ENCODE measurements at regions not wholly inside any gene's neighbourhood (a gene's known extent, or its start where the extent isn't known, plus 50 kb on each side); places are given as distances from the start of the nearest gene placed in this dataset.

DNA sequence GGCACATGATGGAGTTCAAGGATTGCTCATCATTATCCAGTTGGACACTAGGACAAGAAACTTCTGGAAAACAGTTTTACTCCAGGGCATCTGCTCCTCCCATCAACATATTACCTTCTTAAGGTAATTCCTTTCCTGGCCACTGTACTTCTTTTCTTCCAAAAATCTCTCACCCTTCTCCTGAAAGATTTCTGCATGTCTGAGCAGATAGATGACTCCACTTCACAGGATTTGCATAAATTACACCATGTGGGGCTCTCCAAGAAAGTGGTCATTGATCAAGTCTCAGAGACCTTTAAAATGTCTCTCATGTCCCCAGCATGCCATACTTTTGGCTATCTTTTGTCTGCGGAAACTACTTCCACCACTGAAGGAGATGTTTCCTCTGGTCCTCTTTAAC, 103.2 kb upstream of the TNFAIP3 start:
- DNase-seq, result no peak

DNA sequence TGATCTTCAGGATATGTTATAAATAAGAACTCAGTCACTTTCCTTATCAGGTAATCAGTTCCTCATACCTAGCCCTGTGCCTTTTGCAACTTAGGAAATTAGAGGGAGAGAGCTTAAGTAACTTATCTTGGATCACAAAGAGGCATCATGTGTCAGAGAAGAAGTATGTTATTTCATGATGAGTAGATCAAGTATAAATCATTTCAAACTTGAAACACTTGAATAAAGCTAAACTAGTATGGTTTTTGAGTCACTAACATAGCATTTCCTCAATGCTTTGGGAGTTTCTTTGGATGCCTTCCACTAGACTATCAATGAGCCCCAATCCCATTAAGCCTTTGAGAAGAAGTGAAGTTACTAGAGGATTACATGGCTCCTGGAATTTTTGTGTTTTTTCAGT, 102.6 kb upstream of the TNFAIP3 start:
- no peak for DNase-seq

DNA sequence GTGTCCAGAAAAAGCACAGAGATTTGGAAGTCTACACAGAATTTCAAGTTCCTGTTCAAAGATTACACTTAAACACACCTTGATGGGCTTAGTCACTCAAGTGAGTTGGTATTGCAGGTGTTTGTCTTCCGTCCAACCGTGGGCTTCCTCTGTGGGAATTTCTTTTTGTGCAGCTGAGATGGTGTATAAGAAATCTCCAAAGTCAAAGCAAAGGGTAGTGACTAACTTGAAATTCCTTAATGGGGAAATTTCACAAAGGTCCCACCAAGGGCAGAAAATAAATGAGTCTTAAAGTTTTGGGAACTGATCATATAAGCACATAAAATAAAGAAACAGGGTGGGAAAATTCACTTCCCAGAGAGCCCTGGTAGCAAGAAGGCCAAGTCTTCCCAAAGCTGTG, 102.0 kb upstream of the TNFAIP3 start:
- DNase-seq, result no peak

- no peak for DNase-seq
These were observed 100.3 kb upstream of the TNFAIP3 start for GRCh38 chr6:137766596-137767370.

DNA sequence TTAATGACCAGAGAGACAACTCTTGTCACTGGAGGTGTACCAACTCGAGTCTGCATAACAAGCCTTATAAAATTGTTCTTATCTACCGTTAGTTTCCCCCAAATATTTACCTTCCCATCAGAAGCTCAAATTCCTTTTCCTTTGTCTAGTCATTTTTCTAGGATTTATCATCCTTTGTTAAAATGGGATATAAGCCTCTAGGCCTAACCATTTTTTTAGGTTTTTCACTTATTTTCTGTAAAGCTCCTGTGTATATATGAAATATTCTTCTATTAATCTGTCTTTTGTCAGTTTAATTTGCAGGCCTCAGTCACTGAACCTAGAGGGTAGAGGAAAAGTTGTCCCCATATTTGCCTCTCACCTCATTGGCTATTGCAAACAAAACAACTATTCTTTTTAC, 99.6 kb upstream of the TNFAIP3 start:
- no peak for DNase-seq

DNA sequence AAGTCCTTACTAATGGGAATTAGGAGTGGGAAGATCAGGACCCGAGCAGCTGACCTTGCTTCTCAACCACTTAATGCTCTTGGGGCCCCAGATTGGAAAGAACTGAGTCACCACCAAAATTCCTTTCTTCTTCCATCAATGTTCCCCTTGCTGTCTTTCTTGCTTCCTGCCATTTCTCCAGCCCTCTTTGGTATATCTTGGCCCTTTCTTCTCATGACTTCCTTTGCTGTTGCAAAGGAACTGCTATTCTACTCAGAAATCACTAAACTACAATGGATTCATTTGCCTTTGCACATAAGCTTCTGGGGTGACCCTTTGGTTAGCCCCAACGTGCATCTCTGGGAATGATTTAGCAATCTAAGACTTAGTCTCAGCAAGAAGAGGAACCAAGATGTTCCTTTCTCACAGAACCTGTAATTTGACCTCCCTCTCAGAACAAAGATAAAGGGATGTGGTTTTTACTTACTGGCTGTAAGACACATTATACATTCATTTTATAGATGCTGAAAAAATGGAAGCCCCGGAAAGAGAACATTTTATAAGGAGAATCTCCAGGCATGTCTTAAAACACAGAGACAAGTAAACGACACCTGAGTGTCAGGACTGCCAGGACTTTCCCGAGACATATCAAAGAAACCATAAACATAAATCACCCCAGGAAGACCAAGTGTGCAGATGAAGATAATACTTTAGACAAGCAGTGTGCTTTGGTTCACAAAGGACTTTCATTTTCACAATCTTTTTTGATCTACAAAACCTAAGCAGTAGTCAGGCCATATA, 99.0 kb upstream of the TNFAIP3 start:
- DNase-seq, result no peak

- no peak for DNase-seq
These were observed 98.1 kb upstream of the TNFAIP3 start for GRCh38 chr6:137768935-137769334.

GRCh38 chr6:137769797-137770362, 97.2 kb upstream of the TNFAIP3 start:
- DNase-seq, result no peak

DNA sequence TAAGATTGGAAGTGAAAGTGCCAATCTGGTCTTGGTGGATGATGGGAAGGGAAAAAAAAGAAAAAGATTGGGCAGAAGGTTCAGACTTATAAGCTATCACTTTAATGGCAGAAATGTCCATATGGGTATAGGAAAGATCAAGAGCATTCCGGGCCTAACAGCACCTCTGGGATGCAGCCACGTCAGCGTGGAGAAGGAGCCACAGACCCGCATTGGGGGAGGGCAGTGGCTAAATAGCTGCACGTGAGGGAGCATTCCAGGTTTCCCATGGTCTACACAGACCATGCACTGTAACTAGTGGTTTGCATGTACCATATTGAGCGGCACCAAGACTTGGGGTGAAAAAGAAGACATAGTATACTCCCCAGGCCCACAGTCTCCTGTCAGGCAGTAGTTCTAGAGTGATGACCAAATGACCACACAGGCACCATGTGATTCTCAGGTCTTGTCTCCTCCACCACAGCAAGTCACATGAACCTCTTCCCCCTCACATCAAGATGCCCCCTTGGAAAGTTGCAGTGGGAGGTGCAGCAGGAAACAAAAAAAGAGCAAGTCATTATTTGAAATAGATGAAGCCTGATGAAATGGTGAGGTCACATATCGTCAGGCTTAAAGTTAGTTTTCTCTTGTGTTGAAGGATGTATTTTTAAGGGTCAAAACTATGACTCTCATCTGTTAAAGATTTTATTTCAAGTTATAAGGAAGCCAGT, 94.4 kb upstream of the TNFAIP3 start:
- DNase-seq, result no peak

DNA sequence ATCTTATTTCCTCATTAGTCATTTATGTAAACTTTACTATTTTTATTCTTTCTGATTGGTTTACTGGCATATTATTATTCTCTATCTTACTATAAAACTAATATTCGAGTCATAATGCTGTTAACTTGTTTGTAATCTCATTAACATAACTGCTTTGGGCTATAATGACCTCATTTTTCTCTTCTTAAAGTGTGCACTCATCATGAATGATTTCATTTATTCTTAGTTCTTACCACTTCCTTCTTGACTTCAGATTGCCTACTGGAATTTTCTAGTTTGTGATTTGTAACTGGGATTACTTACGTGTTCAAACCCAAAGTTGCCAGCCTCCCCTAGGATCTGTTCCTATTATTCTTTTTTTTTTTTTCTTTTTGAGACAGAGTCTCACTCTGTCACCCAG, 91.8 kb upstream of the TNFAIP3 start:
- no peak for DNase-seq

DNA sequence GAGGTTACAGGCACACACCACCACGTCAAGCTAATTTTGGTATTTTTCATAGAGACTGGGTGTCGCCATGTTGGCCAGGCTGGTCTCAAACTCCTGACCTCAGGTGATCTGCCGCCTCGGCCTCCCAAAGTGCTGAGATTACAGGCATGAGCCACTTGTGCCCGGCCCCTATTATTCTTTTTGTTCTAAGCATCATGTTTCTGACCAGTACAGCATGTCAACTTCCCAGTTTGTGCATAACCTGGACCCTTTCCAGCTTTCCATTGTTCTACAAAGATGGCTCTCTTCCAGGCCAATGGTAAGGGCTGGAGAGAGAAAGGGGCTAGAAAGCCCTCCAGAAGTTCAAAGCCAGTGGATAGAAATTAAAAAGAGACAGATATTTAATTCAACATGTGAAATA, 91.3 kb upstream of the TNFAIP3 start:
- DNase-seq, result no peak

- no peak for DNase-seq
These were observed 90.8 kb upstream of the TNFAIP3 start for GRCh38 chr6:137776256-137776655.

DNA sequence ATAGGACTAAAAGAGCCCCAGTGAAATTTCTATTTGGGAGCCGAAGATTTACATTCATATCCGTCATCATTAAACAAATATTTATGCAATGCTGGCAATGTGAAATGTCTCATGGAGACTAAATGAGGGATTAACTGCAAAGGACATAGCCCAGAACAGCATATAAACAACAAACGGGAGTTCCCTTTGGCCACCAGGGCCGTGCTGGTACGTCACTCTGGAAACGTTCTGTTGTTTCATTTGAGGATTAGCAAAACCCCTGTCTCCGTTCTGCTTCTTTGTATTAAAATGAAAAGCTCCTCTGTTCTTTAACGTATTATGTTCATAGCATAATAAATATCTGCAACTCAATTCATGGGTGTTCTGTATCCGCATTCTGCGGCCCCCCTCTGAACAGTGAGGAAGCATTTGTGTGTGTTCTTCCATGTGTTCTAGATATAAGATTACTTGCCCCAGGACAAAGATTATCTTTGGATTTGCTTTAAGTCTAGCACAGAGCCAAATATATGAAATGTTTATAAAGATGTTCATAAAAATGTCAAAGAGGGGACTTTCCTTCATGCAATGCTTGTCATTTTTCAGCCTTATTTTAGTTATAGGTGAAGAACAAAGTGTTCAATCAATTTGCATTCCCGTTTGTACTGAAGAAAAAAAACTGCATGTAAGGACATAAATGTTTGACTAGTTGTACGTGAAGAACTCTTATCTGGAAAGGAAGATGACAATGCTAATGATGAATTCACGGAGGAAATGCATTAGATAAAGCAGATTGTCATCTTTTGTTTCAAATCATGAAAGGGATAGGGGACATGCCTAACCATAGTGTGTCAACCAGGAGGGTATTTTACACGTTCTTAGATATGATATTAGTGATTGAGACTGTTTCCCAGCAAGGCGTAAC, 90.0 kb upstream of the TNFAIP3 start:
- peak; percentile 66 for DNase-seq

DNA sequence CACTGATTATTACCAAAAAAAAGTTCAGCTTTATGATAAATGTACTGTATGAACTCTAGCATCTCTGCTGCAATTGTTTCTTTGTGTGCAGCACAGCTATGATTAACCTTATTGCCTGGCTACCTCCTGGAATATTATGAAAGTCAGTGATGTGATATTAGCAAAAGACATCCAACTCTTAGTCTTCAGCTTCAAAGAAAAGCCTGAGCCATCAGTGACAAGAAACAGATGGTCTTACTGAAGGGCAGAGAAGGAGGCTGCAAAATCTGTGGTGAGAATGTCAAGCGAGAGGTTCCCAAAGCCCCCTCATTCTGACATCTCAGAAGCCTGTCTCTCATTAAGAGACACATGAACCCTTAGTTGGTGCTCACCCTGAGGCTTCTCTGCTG, 89.4 kb upstream of the TNFAIP3 start:
- no peak for DNase-seq

DNA sequence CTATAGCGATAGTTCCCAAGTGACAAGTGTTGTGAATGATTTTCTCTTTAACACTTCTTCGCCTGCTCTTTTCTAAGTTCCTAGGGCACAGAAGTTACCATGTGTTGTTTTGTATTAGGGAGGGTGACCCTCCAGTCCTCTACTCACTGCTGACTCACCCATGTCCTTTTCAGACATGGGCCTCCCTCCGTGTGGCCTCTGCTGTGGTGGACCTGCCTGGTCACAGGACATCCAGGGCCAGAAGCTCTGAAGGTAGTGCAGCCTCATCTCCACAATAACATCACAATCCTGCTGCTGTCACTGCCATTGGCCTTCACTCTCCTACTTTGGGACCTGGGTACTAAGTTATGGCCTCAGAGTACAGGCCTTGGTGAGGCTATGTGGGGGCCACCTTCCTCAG, 87.1 kb upstream of the TNFAIP3 start:
- DNase-seq, result no peak

DNA sequence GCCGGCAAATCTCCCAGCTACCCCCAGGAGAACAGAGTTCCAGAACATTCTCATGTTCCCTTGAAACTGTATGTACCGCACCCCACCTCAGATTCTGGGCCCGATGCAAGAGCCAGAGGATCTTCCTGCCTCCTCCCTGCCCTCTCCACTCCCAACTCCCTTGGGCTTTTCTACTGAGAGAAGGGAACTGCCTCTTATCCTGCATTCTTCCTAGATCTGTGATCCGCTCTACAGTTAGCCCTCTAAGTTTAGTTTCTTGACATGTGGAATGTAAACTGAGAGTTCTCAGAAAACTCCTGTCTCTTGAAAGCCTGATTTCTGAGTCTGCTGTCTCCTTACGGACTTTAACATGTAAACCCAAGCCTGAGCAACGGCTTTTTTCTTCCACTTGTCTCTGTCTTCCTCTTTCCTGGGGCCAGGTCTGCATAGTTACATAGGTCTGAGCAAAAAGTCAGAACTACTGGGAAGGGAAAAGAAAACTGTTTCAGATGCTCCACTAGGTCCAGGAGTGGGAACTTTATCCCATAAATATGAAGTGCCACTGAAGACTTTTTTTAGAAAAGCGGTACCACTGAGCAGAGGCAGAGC, 86.5 kb upstream of the TNFAIP3 start:
- no peak for DNase-seq

GRCh38 chr6:137781639-137782038, 85.4 kb upstream of the TNFAIP3 start:
- DNase-seq, result no peak

- DNase-seq, result no peak
These were observed 84.7 kb upstream of the TNFAIP3 start for GRCh38 chr6:137782166-137783039.

- no peak for DNase-seq
These were observed 83.3 kb upstream of the TNFAIP3 start for GRCh38 chr6:137783710-137784109.

- DNase-seq, result no peak
These were observed 82.5 kb upstream of the TNFAIP3 start for GRCh38 chr6:137784583-137784982.

GRCh38 chr6:137787016-137787415, 80.0 kb upstream of the TNFAIP3 start:
- DNase-seq, result no peak
